Sciatic nerve (tissue), 2 donors: ENCODE measurements at regions not wholly inside any gene's neighbourhood (a gene's known extent, or its start where the extent isn't known, plus 50 kb on each side); places are given as distances from the start of the nearest gene placed in this dataset.

Experiments
- ATAC-seq: fragments of 200-7000 bp; cut with Tn5 transposase; one replicate; pipeline ENCODE4 v1.9.1; 2020; ENCODE audit warnings: mild to moderate bottlenecking, moderate library complexity
- DNase-seq: peaks from one replicate; pipeline ENCODE4 v3.0.0-alpha.2; 2020; ENCODE audit warnings: low spot score
- intact Hi-C: fragments of 100-400 bp; cut with DNase I; formaldehyde crosslinking; loops from one replicate; pipeline ENCODE4 v1.14.2; 2022
- donor health status: DM: no; HTN: no; CAD: no.
- donor health status: DM: no; HTN: no; CAD: no.

DNA sequence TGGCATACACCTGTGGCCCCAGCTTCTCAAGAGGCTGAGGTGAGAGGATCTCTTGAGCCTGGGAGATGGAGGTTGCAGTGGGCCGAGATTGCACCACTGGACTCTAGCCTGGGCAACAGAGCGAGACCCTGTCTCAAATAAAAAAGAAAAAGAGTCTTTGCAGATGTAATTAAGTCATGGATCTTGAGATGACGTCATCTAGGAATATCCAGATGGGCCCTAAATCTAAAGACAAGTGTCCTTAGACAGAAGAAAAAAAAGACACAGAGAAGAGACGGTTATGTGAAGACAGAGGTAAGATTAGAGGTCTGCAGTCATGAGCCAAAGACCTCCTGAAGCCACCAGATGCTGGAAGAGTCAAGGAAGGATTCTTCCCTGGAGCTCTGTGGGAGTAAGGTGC, 74.3 kb downstream of the RHOB start:
- ATAC-seq (no peak), DNase-seq (no peak)
- intact Hi-C loops, result no loop called here

DNA sequence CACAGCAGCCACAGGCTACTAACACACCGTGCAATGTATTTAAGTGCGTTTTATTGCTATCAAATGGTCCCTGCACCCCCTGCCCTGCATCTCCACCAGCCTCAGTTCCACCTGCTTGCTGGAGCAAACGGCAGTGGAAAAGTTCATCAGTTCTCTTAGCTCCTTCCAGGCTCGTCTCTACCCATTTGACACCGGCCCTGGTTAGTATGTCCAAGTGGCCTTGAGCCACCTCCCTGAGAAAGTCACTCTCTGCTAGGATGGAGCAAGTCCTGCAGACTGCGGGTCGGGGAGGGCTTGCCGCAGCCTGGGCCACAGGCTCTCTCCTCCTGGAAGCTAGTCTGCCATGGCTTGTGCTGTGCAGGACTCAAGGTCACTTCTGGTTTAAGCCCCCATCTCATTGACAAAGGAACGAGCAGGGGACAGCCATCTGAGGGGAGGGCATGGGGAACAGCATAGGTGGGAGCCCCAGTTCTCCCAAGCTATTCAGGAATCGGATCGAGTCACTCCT, 74.9 kb downstream of the RHOB start:
- ATAC-seq (no peak), DNase-seq (peak; percentile 40)
- intact Hi-C loops, result no loop called here

DNA sequence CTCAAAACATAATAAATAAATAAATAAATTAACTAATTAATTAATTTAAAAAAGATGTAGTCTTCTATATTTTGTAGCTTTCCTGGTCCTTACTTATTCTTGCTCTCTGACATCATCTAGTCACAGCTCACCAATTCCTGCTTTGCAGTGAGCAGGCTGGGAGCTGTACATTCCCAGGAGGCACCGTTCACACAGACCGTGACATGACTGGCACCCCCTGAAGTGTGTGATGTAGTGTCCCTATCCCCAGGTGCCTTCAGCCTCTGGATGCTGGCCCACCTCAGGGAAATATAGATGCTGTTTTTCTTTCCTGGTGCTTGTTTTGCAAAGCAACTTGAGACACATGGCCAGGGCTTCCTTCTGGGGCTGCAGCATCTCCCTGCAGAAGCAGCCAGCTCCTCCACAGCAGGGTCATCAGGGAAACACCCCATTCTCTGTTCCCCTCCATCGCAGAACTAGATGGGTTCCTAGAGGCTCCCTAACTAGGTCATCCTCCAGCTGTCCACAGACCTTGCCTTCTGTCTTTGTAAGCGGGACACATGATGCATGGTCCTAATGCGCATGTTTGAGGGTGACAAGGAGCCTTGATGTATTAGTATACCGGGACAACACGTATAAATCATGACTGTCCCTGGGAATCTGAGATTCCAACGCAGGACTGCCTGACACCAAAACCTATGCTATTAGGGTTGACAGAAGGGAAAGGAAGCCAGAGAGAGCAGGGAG, 76.4 kb downstream of the RHOB start:
- ATAC-seq, result no peak
- intact Hi-C loops, result no loop called here
- DNase-seq, result peak; percentile 23

DNA sequence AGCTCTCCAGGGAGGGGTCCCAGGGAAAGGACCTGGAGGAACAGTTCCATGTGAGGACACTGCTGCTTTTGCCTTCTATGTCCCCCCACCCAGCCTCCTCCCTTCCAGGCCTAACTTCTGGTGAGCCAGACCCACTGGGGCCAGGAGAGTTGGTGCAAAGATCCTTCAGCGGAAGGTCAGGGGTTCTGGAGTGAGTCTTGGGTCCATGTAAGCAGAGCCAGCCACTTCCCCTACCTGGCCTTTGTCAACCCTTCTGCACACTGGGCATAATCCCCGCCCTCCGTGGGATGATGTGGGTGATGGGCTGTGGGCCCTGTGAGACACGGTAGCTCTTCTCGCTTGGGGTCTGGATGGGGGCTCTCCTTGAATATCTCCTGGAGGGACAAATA, 76.9 kb downstream of the RHOB start:
- DNase-seq, result peak; percentile 48
- ATAC-seq, result no peak
- intact Hi-C loops, result no loop called here

DNA sequence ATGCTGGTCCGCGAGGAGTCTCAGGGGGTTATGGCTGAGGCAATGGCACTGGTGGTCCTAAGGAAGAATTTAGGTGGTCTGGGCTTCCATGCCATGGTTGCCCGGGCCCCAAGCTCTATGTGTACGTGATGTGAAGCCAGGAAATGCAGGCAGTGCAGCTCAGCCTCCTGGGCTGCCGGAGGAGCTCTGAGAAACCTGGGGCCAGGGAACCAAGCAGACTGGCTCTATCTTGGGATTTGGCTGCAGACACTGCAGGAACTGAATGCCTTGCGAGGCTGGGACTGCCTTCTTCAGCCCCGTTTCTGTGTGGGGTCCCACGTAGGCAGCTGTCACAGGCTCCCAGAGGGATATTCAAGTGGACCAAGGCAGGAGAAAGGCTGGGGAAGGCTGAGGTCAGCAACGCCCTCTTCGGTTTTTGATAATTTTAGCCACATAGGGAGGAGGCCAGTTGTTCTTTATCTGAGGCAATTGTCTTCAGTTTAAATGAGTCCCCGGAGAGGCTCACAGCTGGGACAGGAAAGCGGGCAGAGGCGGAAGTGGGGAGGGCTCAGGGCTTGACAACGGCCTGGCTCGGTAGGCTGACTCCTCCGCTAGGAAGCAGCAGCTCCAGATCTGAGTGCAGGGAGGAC, 77.7 kb downstream of the RHOB start:
- DNase-seq, result peak; percentile 44
- intact Hi-C loops, result no loop called here
- peak; percentile 54 for ATAC-seq

DNA sequence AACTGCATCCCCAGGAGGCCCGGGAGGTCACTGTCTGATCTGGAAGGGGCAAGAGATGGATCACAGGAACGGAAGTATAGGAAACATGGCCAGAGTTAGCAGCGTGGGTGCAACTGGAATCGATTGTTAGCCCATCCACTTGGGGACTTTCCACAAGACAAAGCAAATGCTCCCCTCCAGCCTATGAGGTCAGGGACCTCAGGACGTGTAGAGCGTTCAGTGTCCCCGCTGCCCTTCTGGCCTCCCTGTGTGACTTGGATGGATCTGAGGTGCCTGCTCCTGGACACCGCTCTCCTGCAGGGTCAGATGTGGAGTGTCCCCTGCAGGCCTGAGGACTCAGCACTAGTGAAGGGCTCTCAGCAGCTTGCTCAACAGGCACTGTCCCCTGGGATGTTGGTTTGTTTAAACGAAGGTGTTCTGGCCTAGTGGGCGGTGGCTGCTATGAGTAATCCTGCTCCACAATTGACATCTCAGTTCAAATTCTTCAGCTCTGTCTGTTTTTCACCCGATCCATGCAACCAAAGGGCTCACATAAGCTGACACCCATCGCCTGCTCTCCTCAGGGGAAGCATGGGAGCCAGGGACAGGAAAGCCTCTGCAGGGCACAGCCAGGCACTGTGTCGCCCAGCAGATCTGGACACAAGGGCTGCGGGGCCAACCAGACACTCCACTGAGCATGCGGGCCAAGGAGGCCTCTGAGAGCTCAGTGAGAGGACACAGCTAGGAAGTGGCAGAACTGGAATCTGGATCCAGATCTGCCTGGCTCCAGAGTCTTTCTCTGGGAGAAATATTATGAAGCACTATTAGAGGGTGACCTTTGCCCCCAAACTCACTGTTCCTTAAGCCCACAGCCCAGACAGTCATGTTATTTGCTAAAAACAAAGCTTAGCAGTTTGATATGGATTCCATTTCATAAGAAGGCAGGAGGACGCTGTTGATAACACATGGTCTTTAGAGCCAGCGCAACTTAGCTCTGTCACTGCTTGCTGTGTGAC, 78.5 kb downstream of the RHOB start:
- ATAC-seq, result peak; percentile 71
- intact Hi-C loops, result no loop called here

DNA sequence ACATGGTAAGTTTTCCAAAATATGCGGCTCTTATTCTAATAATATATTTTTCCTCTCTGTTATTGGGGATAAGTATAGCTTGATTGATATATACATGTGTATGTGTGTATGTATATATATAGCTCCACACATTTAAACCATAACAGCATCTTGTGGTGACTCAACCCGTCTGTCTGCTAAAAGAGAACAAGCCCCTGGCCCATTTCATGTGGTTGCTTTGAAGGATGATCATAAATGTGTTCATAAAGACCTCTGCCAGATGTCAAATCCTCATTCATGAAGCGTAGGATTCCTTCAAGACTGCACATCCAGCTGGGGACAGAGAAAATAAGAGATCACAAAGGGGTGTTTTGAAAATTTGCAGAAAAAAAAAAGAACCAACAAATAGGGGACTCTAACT, 79.3 kb downstream of the RHOB start:
- intact Hi-C loops, result no loop called here
- DNase-seq, result no peak
- ATAC-seq, result no peak

More for the DNA sequence above, 78.5 kb downstream of the RHOB start:
- no peak for DNase-seq

DNA sequence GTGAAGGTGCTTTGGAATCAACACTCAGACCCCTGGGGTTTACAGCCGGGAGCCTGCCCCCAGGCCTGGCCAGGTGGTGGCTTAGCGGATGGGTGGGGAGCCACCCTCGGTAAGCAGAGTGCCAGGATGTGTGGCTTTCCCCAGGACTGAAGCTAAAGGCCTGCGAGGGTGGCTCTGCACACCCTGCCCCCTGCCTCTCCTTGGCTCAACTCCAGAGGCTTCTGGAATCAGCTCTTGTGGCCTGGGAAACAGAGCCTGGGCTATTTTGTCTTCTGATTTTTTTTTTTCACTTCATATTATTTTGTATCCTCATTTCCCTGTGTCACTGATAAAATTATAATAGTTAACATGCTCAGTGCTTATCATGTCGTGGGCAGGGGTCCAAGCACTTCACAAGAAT, 79.8 kb downstream of the RHOB start:
- ATAC-seq (no peak), DNase-seq (no peak)
- intact Hi-C loops, result no loop called here

DNA sequence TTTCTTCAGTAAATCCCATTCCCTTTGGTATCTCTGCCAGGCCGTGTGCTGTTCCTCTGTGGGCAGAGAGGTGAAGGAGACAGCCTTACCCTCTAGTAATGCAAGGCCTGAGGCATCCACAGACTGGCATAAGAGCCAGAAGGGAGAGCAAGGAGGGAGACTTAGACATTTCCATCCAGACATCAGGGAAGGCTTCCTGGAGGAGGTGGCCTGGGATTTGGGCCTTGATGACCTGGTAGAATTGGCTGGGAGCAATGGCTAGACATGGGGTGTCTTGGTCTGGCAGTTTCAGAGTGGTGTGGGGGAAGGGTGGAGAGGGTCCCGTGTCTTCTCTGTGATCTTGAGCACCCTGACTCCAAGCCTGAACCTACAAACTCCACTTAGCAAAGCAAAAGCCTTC, 81.8 kb downstream of the RHOB start:
- intact Hi-C loops, result no loop called here
- DNase-seq (no peak), ATAC-seq (no peak)

DNA sequence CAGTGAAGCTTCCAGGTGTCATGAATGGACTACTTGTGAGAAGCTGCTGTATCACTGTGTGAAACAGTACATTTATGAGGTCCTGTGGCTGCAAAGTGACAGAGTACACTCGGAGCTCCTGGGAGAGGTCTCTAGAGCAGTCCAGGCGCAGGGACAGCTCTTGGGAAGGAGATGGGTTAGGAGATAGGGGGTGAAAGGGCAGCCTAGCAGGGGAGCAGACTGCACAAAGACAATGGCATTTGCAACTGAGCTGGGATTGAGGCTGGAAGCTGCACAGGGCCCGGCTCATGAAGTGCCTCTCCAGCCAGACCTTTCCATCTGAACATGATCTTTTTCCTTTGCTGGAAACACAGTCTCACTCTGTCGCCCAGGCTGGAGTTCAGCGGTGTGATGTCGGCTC, 83.6 kb downstream of the RHOB start:
- DNase-seq (no peak), ATAC-seq (no peak)
- intact Hi-C loops, result no loop called here

DNA sequence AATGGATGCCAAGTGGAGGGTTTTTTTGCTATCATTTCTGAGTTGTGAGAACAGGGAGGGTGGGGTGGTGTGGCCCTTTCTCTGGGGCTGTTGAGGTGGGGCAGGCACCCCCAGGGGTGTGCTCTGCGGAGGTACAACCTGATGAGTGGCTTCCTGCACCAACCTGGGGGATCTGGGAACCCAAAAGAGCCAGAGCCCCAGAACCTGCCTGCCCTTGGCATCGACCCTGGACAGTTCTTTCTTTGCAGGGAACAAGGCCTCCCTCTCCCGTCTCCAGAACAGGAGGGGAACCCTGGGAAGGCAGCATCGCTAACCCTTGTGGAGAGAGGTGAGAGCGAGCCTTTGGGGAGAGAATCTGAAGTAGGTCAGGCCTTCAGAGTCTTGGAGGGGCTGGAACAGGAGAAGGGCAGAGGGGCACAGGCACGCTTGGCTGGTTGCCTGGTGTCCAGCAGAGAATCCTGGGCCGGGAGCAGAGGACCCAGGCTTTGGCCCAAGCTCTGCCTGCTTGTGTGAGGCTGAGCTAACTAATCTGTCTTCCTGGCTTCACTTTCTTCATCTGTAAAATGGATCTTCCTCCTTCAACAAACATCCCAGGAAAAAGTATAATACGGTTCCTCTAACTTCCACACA, 84.9 kb downstream of the RHOB start:
- peak; percentile 7 for ATAC-seq
- intact Hi-C loops, result no loop called here
- DNase-seq, result no peak

DNA sequence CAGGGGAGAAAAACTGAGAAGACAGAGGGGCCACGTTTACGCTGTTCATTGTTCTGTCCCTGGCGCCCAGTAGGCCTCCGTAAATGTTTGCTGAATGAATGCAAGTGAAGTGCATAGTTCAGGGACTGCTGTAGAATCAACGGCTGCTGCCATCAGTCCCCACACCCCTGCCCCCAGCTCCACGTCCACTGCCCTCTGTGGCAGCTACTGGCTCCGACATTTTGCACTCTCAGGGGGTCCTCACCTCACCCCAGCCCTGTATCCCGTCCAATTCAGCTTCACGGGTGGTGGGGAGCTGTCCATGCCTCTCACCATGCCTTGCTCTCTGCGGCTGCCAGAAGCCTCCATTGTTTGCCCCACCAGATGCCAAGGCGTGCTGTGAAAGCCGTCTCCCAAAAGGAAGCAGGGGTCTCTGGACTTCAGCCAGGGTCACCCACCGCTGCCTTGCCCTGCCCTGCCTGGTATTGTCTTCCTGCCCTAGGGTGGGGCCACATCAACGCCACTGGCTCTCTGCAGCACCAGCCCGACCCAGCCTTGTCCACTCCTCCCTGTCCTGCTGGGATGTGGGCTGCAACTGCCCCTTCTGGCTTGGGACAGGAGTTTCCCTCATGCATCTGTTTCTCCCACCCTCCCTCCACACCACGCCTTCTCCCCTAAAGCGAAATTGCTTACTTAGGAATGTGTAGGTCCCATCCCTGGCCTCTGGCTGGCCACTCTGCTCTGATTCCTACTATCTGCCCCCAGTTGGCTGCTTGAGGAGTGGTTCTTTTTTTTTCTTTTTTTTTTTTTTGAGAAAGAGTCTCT, 86.0 kb downstream of the RHOB start:
- DNase-seq (no peak), ATAC-seq (peak; percentile 39)
- intact Hi-C loops, result no loop called here

DNA sequence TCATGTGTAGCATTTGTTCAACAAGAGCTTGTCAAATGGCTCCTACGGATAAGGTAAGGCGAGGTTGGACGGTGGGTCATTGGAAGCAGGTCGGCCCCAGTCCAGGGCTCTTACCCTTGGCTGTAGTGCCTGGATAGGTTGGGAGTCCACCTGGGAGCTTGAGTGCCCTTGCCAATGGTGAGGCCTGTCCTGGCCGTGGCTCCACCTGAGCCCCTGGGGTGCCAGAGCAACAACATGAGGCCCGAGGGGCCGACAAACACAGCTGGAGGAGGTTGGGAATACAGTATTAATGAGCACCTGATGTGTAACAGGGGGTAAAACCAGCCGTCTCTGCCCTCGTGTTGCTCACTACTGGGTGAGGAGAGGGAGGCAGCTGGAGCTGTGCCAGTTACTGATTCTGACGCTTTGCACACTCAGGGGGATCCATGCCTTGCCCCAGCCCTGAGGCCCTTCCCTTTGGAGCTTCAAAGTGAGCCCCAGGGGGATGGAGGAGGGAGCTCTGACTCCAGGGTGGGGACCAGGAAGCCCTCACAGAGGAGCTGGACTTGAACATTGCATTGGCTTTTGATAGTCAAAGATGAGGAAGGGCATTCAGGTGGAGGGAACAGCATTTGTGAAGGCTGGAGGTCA, 87.2 kb downstream of the RHOB start:
- intact Hi-C loops, result no loop called here
- DNase-seq, result no peak
- no peak for ATAC-seq

DNA sequence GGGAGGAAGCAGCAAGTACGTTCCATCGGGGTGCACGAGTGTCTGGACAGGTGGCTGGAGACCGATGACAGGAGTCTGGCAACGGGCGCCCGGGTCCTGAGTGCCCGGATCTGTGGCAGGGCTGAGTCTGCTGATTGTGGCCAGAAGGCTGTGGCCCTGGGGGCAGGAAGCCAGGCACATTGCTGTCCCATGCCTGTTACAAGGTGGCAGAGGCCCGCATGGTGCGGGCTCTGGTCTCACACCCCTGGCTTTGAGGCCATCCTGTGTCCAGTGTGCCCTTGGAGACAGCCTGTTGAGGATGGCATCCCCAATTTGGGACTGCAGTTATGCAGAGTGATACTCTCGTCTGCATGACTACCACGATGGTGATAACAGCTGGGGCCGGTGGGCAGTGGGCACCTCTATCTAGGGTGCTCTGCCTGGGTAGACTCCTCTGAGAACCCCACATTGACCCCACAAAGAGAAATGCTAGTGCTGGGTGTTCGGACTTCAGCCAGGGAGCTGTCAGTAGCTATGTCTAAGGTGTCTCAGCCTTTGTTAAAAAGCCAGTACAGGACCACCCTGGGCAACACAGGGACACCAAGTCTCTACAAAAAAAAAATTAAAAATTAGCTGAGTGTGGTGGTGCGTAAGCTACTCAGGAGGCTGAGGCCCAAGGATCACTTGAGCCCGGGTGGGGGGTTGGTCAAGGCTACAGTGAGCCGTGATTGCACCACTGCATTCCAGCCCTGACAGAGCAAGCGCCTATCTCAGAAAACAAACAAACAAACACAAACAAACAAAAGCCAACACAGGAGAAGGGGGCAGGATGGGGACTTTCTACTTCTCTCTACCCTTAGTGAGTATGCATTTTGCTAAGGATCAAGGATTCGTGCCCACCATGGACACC, 88.3 kb downstream of the RHOB start:
- intact Hi-C loops, result no loop called here
- DNase-seq (no peak), ATAC-seq (no peak)

DNA sequence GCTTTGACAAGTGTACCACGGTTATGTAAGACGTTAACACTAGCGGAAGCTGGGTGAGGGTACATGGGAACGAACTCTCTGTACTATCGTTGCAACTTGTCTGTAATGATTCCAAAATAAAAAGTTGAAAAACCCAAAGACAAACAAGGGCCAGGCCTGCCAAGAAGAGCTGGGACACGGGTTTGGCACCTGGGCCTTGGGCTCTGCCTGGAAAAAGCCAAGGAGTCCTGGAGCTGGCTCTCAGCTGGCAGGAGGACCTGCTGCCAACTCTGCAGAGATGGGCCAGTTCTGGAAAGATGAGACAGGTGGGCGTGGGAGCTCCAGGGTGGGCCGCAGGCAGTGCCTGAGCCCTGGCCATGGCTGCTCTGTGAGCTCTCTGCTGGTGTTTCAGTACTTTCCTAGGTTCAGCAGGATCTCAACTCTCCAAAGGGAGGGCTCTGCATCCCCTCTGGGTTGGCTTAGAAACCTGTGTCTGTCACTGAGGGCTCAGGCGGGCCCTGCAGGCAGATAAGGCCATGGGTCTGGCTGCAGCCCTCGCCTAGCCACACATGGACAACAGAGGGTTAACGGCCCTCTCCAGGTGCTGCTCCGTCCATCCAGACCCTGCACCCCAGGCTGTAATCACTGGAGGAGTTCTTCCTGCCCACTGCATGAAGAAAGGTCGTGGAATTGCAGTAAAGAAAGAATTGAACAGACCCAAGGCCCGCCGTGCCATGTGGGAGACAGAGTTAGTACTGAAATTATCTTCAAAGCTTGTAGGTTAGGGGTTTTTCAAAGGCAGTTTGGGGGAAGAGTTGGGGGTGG, 89.9 kb downstream of the RHOB start:
- DNase-seq, result no peak
- no peak for ATAC-seq
- intact Hi-C loops, result no loop called here
